A549 (cell line): ENCODE measurements at regions not wholly inside any gene's neighbourhood (a gene's known extent, or its start where the extent isn't known, plus 50 kb on each side); places are given as distances from the start of the nearest gene placed in this dataset.

Source experiments
- ATAC-seq, 2 experiments: fragments of 200-7000 bp in 1 of 2; fragments of >200 bp in 1 of 2; cut with Nextera tagmentation in 1 of 2; cut with Tn5 transposase in 1 of 2; 3 replicates each; pipeline versions ENCODE4 v1.8.0 to v1.9.1; 2018 to 2020; ENCODE audit warnings: mild to moderate bottlenecking in 1 of 2, moderate library complexity in 1 of 2
- CTCF ChIA-PET: fragments of 300-600 bp; sonication (Branson Sonifier 250); formaldehyde crosslinking; extraction: SDS; loops from one replicate; lab custom pipeline; 2021; ENCODE audit warnings: antibody characterized with exemption, inconsistent platforms; lab: Yijun Ruan, JAX
- POLR2A ChIA-PET: fragments of 350-600 bp; formaldehyde crosslinking; extraction: SDS; loops from one replicate; lab custom pipeline; 2021; ENCODE audit warnings: antibody characterized with exemption, inconsistent platforms; lab: Yijun Ruan, JAX
- DNase-seq, 2 experiments: peaks; one replicate each; pipeline versions ENCODE4 v3.0.0 to v3.0.0-alpha.2; 2011 to 2016; ENCODE audit warnings: low read depth in 1 of 2, low spot score in 1 of 2
- FAIRE-seq: peaks from 2 replicates; lab custom pipeline; 2011; peaks lifted over from hg19 to GRCh38; lab: Jason Lieb, UNC
- H3K27ac ChIP-seq, 2 experiments: fragments of >200 bp; sonication (Bioruptor Twin); formaldehyde crosslinking; 3 replicates each; pipeline ENCODE4 v1.5.1; 2016 to 2017
- H3K4me1 ChIP-seq: fragments of >200 bp; sonication (Bioruptor Twin); formaldehyde crosslinking; 3 replicates; pipeline ENCODE4 v1.6.1; 2016
- H3K4me2 ChIP-seq: fragments of >200 bp; sonication (Bioruptor Twin); formaldehyde crosslinking; 3 replicates; pipeline ENCODE4 v1.6.1; 2016
- H3K4me3 ChIP-seq: fragments of >200 bp; sonication (Bioruptor Twin); formaldehyde crosslinking; 3 replicates; pipeline ENCODE4 v1.5.1; 2016
- H3K9me3 ChIP-seq: fragments of >200 bp; sonication (Bioruptor Twin); formaldehyde crosslinking; 3 replicates; pipeline ENCODE4 v1.6.1; 2016
- BCL3 ChIP-seq: fragments of >200 bp; sonication (Bioruptor Twin); formaldehyde crosslinking; IDR thresholded peaks from 3 replicates; pipeline ENCODE4 v1.6.1; 2016
- CBX8 ChIP-seq: fragments of 200-600 bp; sonication (generic); IDR thresholded peaks from 2 replicates; pipeline ENCODE4 v1.6.1; 2016
- CHD2 ChIP-seq: fragments of 150-350 bp; IDR thresholded peaks from 2 replicates; pipeline ENCODE4 v1.6.1; 2014; ENCODE audit warnings: low read length; ENCODE audit not compliant: partially characterized antibody
- E2F6 ChIP-seq: IDR thresholded peaks from 2 replicates; pipeline ENCODE4 v1.6.1; 2012; ENCODE audit warnings: low read depth, borderline replicate concordance
- EHF ChIP-seq: fragments of 250-450 bp; sonication (Bioruptor Pico); IDR thresholded peaks from 2 replicates; pipeline ENCODE4 v1.5.0; 2020; ENCODE audit warnings: mild to moderate bottlenecking
- EHMT2 ChIP-seq: fragments of 200-600 bp; sonication (generic); IDR thresholded peaks from 2 replicates; pipeline ENCODE4 v1.6.1; 2016; ENCODE audit warnings: antibody characterized with exemption, low read depth, mild to moderate bottlenecking, moderate library complexity
- ESRRA ChIP-seq: fragments of 150-350 bp; IDR thresholded peaks from 2 replicates; pipeline ENCODE4 v1.6.1; 2014; ENCODE audit warnings: mild to moderate bottlenecking, low read length, borderline replicate concordance
- HES2 ChIP-seq: fragments of >200 bp; sonication (Bioruptor Twin); formaldehyde crosslinking; IDR thresholded peaks from 2 replicates; pipeline ENCODE4 v1.6.1; 2016
- HEYL ChIP-seq: fragments of 250-450 bp; sonication (Bioruptor Pico); IDR thresholded peaks from 2 replicates; pipeline ENCODE4 v1.8.0; 2021; ENCODE audit warnings: mild to moderate bottlenecking, moderate library complexity
- HOXB5 ChIP-seq: fragments of 250-450 bp; sonication (Bioruptor Pico); IDR thresholded peaks from 2 replicates; pipeline ENCODE4 v1.5.0; 2020; ENCODE audit warnings: mild to moderate bottlenecking, moderate library complexity
- JUNB ChIP-seq: fragments of >200 bp; sonication (Bioruptor Twin); formaldehyde crosslinking; IDR thresholded peaks from 2 replicates; pipeline ENCODE4 v1.6.1; 2016
- MAZ ChIP-seq: fragments of 150-350 bp; IDR thresholded peaks from 2 replicates; pipeline ENCODE4 v1.6.1; 2014; ENCODE audit warnings: antibody characterized with exemption, low read depth, low read length, borderline replicate concordance
- NPAS2 ChIP-seq: fragments of 250-450 bp; sonication (Bioruptor Pico); IDR thresholded peaks from 2 replicates; pipeline ENCODE4 v1.8.0; 2022; ENCODE audit warnings: mild to moderate bottlenecking, moderate library complexity, borderline replicate concordance
- NR3C1 ChIP-seq: fragments of >200 bp; sonication (Bioruptor Twin); formaldehyde crosslinking; IDR thresholded peaks from 3 replicates; pipeline ENCODE4 v1.6.1; 2017
- PBX3 ChIP-seq: IDR thresholded peaks from 2 replicates; pipeline ENCODE4 v1.6.1; 2012
- RARB ChIP-seq: fragments of 250-450 bp; sonication (Bioruptor Pico); IDR thresholded peaks from 2 replicates; pipeline ENCODE4 v1.8.0; 2021; ENCODE audit warnings: mild to moderate bottlenecking, moderate library complexity
- RNF2 ChIP-seq: fragments of 200-600 bp; sonication (generic); IDR thresholded peaks from 2 replicates; pipeline ENCODE4 v1.6.1; 2016; ENCODE audit warnings: low read depth, mild to moderate bottlenecking, antibody characterized with exemption, moderate library complexity, borderline replicate concordance
- SMC3 ChIP-seq: fragments of >200 bp; sonication (Bioruptor Twin); formaldehyde crosslinking; IDR thresholded peaks from 3 replicates; pipeline ENCODE4 v1.6.1; 2018; ENCODE audit warnings: inconsistent platforms
- SREBF2 ChIP-seq: fragments of 450-650 bp; IDR thresholded peaks from 2 replicates; pipeline ENCODE4 v1.6.1; 2014; ENCODE audit warnings: mild to moderate bottlenecking, moderate library complexity
- ZC3H11A ChIP-seq: fragments of 450-650 bp; IDR thresholded peaks from 2 replicates; pipeline ENCODE4 v1.6.1; 2014; ENCODE audit warnings: antibody characterized with exemption, mild to moderate bottlenecking
- ZFP36 ChIP-seq: fragments of 450-650 bp; IDR thresholded peaks from 2 replicates; pipeline ENCODE4 v1.6.1; 2014; ENCODE audit warnings: borderline replicate concordance; ENCODE audit not compliant: partially characterized antibody
- WGBS: methylation state at CpG from one replicate; pipeline ENCODE4 v1.1.6; 2017; ENCODE audit errors: missing lambda C conversion rate; 5-methylcytosine and 5-hydroxymethylcytosine counted together
- TF ChIP-seq, protein P1 (sequence below): fragments of 200-600 bp; sonication (generic); IDR thresholded peaks from 2 replicates; pipeline ENCODE4 v1.6.1; 2016; ENCODE audit warnings: antibody characterized with exemption, mild to moderate bottlenecking, moderate library complexity
- TF ChIP-seq, protein P2 (sequence below): fragments of 250-450 bp; sonication (Bioruptor Pico); IDR thresholded peaks from 2 replicates; pipeline ENCODE4 v1.5.0; 2020; ENCODE audit warnings: low read depth, mild to moderate bottlenecking, moderate library complexity
- TF ChIP-seq, protein P3 (sequence below): fragments of >200 bp; sonication (Bioruptor Twin); formaldehyde crosslinking; IDR thresholded peaks from 3 replicates; pipeline ENCODE4 v1.5.1; 2016

DNA sequence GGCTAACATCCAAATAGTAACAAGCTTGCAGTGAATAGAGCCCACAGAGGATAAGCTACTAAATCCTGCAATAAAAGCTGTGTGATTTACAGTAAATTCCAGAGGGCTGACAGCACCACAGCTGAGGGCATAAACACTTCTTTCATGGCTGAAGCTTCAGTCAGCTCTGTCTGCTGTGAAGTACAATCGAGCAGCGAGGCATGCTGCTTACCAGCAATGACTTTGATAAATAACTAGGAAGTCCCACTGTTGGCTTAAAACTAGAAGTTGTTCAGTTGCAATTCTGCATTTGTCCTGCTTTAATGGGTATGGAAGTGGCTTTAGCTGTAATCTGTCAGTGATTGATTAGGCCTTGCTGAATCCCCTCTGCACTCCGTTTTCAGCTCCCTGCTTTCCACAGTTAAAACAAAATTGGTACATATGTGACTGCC is 65.2 kb upstream of the FIGN start (continued):
- TF ChIP-seq, protein P1, sequence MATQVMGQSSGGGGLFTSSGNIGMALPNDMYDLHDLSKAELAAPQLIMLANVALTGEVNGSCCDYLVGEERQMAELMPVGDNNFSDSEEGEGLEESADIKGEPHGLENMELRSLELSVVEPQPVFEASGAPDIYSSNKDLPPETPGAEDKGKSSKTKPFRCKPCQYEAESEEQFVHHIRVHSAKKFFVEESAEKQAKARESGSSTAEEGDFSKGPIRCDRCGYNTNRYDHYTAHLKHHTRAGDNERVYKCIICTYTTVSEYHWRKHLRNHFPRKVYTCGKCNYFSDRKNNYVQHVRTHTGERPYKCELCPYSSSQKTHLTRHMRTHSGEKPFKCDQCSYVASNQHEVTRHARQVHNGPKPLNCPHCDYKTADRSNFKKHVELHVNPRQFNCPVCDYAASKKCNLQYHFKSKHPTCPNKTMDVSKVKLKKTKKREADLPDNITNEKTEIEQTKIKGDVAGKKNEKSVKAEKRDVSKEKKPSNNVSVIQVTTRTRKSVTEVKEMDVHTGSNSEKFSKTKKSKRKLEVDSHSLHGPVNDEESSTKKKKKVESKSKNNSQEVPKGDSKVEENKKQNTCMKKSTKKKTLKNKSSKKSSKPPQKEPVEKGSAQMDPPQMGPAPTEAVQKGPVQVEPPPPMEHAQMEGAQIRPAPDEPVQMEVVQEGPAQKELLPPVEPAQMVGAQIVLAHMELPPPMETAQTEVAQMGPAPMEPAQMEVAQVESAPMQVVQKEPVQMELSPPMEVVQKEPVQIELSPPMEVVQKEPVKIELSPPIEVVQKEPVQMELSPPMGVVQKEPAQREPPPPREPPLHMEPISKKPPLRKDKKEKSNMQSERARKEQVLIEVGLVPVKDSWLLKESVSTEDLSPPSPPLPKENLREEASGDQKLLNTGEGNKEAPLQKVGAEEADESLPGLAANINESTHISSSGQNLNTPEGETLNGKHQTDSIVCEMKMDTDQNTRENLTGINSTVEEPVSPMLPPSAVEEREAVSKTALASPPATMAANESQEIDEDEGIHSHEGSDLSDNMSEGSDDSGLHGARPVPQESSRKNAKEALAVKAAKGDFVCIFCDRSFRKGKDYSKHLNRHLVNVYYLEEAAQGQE = no peak
- TF ChIP-seq ZC3H11A (no peak), ZFP36 (no peak)

- H3K4me2 ChIP-seq = no peak overlapping the region
- no peak for DNase-seq
- TF ChIP-seq, protein P2, sequence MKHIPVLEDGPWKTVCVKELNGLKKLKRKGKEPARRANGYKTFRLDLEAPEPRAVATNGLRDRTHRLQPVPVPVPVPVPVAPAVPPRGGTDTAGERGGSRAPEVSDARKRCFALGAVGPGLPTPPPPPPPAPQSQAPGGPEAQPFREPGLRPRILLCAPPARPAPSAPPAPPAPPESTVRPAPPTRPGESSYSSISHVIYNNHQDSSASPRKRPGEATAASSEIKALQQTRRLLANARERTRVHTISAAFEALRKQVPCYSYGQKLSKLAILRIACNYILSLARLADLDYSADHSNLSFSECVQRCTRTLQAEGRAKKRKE = no peak
- TF ChIP-seq, all 56 proteins: peak for 0
- FAIRE-seq = no peak
- ChIA-PET CTCF (interaction anchor here (0.7 kb wide), 1 partner anchor 143 kb away, joined by 4 read pairs; no protein-coding TSS in a partner anchor), POLR2A (no interaction called here)
- 88% methylated on average over 2 of the region's 2 CpGs for WGBS
- Histone ChIP-seq H3K4me1 (no peaks in the 10 kb centered on the region), H3K27ac (no peak overlapping the region), H3K4me3 (no peak overlapping the region), H3K9me3 (no peaks in the 10 kb centered on the region)
- no peak for ATAC-seq
These were observed 64.0 kb upstream of the FIGN start for GRCh38 chr2:163799807-163800206.

GRCh38 chr2:163794635-163795034 is 58.8 kb upstream of the FIGN start:
- CTCF ChIA-PET = no interaction called here
- Histone ChIP-seq H3K4me2 (no peak overlapping the region), H3K9me3 (no peaks in the 10 kb centered on the region), H3K4me1 (no peaks in the 10 kb centered on the region), H3K4me3 (no peak overlapping the region), H3K27ac (no peak overlapping the region)
- POLR2A ChIA-PET = no interaction called here
- TF ChIP-seq EHF = no peak
- no peak for TF ChIP-seq RNF2
- TF ChIP-seq, protein P3, sequence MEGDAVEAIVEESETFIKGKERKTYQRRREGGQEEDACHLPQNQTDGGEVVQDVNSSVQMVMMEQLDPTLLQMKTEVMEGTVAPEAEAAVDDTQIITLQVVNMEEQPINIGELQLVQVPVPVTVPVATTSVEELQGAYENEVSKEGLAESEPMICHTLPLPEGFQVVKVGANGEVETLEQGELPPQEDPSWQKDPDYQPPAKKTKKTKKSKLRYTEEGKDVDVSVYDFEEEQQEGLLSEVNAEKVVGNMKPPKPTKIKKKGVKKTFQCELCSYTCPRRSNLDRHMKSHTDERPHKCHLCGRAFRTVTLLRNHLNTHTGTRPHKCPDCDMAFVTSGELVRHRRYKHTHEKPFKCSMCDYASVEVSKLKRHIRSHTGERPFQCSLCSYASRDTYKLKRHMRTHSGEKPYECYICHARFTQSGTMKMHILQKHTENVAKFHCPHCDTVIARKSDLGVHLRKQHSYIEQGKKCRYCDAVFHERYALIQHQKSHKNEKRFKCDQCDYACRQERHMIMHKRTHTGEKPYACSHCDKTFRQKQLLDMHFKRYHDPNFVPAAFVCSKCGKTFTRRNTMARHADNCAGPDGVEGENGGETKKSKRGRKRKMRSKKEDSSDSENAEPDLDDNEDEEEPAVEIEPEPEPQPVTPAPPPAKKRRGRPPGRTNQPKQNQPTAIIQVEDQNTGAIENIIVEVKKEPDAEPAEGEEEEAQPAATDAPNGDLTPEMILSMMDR = no peak
- TF ChIP-seq CBX8 = no peak
- TF ChIP-seq BCL3 = no peak
- no peak for TF ChIP-seq JUNB
- no peak for TF ChIP-seq E2F6
- no peak for TF ChIP-seq SREBF2
- TF ChIP-seq RARB (CRISPR knock-in tag) = no peak
- no peak for TF ChIP-seq HOXB5 (CRISPR knock-in tag)
- no peak for TF ChIP-seq HES2
- TF ChIP-seq EHMT2 = no peak
- no peak for TF ChIP-seq CHD2
- TF ChIP-seq ESRRA = no peak
- TF ChIP-seq NR3C1 = no peak
- TF ChIP-seq MAZ = no peak
- no peak for TF ChIP-seq PBX3
- TF ChIP-seq NPAS2 (CRISPR knock-in tag) = no peak
- no peak for TF ChIP-seq HEYL
- TF ChIP-seq SMC3 = no peak
- DNase-seq (peak in 1 of 2 experiments; percentile 11), ATAC-seq (no peak), FAIRE-seq (no peak)
